ENCODE measurements at regions not wholly inside any gene's neighbourhood (a gene's known extent, or its start where the extent isn't known, plus 50 kb on each side); places are given as distances from the start of the nearest gene placed in this dataset.

- TF ChIP-seq ZNF274 (IDR thresholded peaks at IDR 0.05; ENCODE audit: low read depth, low read length) (no peak), YY1 (IDR thresholded peaks at IDR 0.05; ENCODE audit: insufficient read depth, insufficient read length) (no peak), SUZ12 (IDR thresholded peaks at IDR 0.05; ENCODE audit: extremely low read depth, insufficient read depth, insufficient read length) (no peak)
- H3K9ac ChIP-seq (ENCODE audit: insufficient read length, low read depth) = no peak overlapping the region
- no peak overlapping the region for H3K4me3 ChIP-seq (ENCODE audit: insufficient read length, low read depth)
Observed at GRCh38 chr4:1467581-1468458, 61.6 kb upstream of the NKX1-1 start.

GRCh38 chr4:1466863-1467165 lies 60.6 kb upstream of the NKX1-1 start:
- Histone ChIP-seq H3K27me3 (ENCODE audit: insufficient read depth, insufficient read length) (peaks cover 87% of the 10 kb centered on the region), H3K9ac (ENCODE audit: insufficient read length, low read depth) (no peak overlapping the region), H3K4me3 (ENCODE audit: insufficient read length, low read depth) (no peak overlapping the region), H3K9me3 (ENCODE audit: insufficient read depth, low read length) (no peaks in the 10 kb centered on the region), H3K4me1 (ENCODE audit: insufficient read depth, insufficient read length) (peaks cover 25% of the 10 kb centered on the region), H3K36me3 (ENCODE audit: insufficient read depth, insufficient read length, low read length) (no peaks in the 10 kb centered on the region)
- TF ChIP-seq SUZ12 (IDR thresholded peaks at IDR 0.05; ENCODE audit: extremely low read depth, insufficient read depth, insufficient read length) (no peak), YY1 (IDR thresholded peaks at IDR 0.05; ENCODE audit: insufficient read depth, insufficient read length) (no peak), ZNF274 (IDR thresholded peaks at IDR 0.05; ENCODE audit: low read depth, low read length) (no peak)
- no peak for DNase-seq (ENCODE audit: low read depth, low spot score)

More at GRCh38 chr4:1467581-1468458, 61.6 kb upstream of the NKX1-1 start:
- no peaks in the 10 kb centered on the region for H3K36me3 ChIP-seq (ENCODE audit: insufficient read depth, insufficient read length, low read length)
- no peak for DNase-seq (ENCODE audit: low read depth, low spot score)
- peaks cover 87% of the 10 kb centered on the region for H3K27me3 ChIP-seq (ENCODE audit: insufficient read depth, insufficient read length)
- H3K9me3 ChIP-seq (ENCODE audit: insufficient read depth, low read length) = no peaks in the 10 kb centered on the region
- peaks cover 18% of the 10 kb centered on the region for H3K4me1 ChIP-seq (ENCODE audit: insufficient read depth, insufficient read length)

- Histone ChIP-seq H3K9me3 (ENCODE audit: insufficient read depth, low read length) (no peaks in the 10 kb centered on the region), H3K27me3 (ENCODE audit: insufficient read depth, insufficient read length) (peaks cover 87% of the 10 kb centered on the region), H3K9ac (ENCODE audit: insufficient read length, low read depth) (no peak overlapping the region), H3K4me1 (ENCODE audit: insufficient read depth, insufficient read length) (peaks cover 27% of the 10 kb centered on the region), H3K4me3 (ENCODE audit: insufficient read length, low read depth) (no peak overlapping the region), H3K36me3 (ENCODE audit: insufficient read depth, insufficient read length, low read length) (no peaks in the 10 kb centered on the region)
- DNase-seq (ENCODE audit: low read depth, low spot score) = no peak
- TF ChIP-seq YY1 (IDR thresholded peaks at IDR 0.05; ENCODE audit: insufficient read depth, insufficient read length) = no peak
- TF ChIP-seq SUZ12 (IDR thresholded peaks at IDR 0.05; ENCODE audit: extremely low read depth, insufficient read depth, insufficient read length) = no peak
- no peak for TF ChIP-seq ZNF274 (IDR thresholded peaks at IDR 0.05; ENCODE audit: low read depth, low read length)
Observed at GRCh38 chr4:1466034-1466862, 60.0 kb upstream of the NKX1-1 start.

- Histone ChIP-seq H3K27me3 (ENCODE audit: insufficient read depth, insufficient read length) (peaks cover 87% of the 10 kb centered on the region), H3K9ac (ENCODE audit: insufficient read length, low read depth) (peak overlapping the region; percentile 2), H3K36me3 (ENCODE audit: insufficient read depth, insufficient read length, low read length) (no peaks in the 10 kb centered on the region), H3K4me1 (ENCODE audit: insufficient read depth, insufficient read length) (peaks cover 29% of the 10 kb centered on the region), H3K9me3 (ENCODE audit: insufficient read depth, low read length) (no peaks in the 10 kb centered on the region), H3K4me3 (ENCODE audit: insufficient read length, low read depth) (no peak overlapping the region)
- no peak for DNase-seq (ENCODE audit: low read depth, low spot score)
- TF ChIP-seq ZNF274 (IDR thresholded peaks at IDR 0.05; ENCODE audit: low read depth, low read length) = no peak
Observed at GRCh38 chr4:1465173-1466033, 59.2 kb upstream of the NKX1-1 start.

GRCh38 chr4:1464581-1465171 lies 58.4 kb upstream of the NKX1-1 start:
- no peaks in the 10 kb centered on the region for H3K36me3 ChIP-seq (ENCODE audit: insufficient read depth, insufficient read length, low read length)
- no peaks in the 10 kb centered on the region for H3K9me3 ChIP-seq (ENCODE audit: insufficient read depth, low read length)
- H3K4me3 ChIP-seq (ENCODE audit: insufficient read length, low read depth) = no peak overlapping the region
- peaks cover 87% of the 10 kb centered on the region for H3K27me3 ChIP-seq (ENCODE audit: insufficient read depth, insufficient read length)
- TF ChIP-seq SUZ12 (IDR thresholded peaks at IDR 0.05; ENCODE audit: extremely low read depth, insufficient read depth, insufficient read length) = no peak
- no peak for TF ChIP-seq YY1 (IDR thresholded peaks at IDR 0.05; ENCODE audit: insufficient read depth, insufficient read length)
- no peak for TF ChIP-seq ZNF274 (IDR thresholded peaks at IDR 0.05; ENCODE audit: low read depth, low read length)
- peak overlapping the region; percentile 2 for H3K9ac ChIP-seq (ENCODE audit: insufficient read length, low read depth)
- H3K4me1 ChIP-seq (ENCODE audit: insufficient read depth, insufficient read length) = peaks cover 34% of the 10 kb centered on the region
- DNase-seq (ENCODE audit: low read depth, low spot score) = no peak

- H3K36me3 ChIP-seq (ENCODE audit: insufficient read depth, insufficient read length, low read length) = no peaks in the 10 kb centered on the region
- H3K27me3 ChIP-seq (ENCODE audit: insufficient read depth, insufficient read length) = peaks cover 87% of the 10 kb centered on the region
- no peak overlapping the region for H3K9ac ChIP-seq (ENCODE audit: insufficient read length, low read depth)
- no peaks in the 10 kb centered on the region for H3K9me3 ChIP-seq (ENCODE audit: insufficient read depth, low read length)
- H3K4me1 ChIP-seq (ENCODE audit: insufficient read depth, insufficient read length) = peaks cover 38% of the 10 kb centered on the region
- no peak overlapping the region for H3K4me3 ChIP-seq (ENCODE audit: insufficient read length, low read depth)
- no peak for DNase-seq (ENCODE audit: low read depth, low spot score)
- TF ChIP-seq YY1 (IDR thresholded peaks at IDR 0.05; ENCODE audit: insufficient read depth, insufficient read length) (no peak), SUZ12 (IDR thresholded peaks at IDR 0.05; ENCODE audit: extremely low read depth, insufficient read depth, insufficient read length) (no peak), ZNF274 (IDR thresholded peaks at IDR 0.05; ENCODE audit: low read depth, low read length) (no peak)
Observed at GRCh38 chr4:1463927-1464540, 57.8 kb upstream of the NKX1-1 start.
